SU-DHL-6 (cell line): ENCODE measurements at regions not wholly inside any gene's neighbourhood (a gene's known extent, or its start where the extent isn't known, plus 50 kb on each side); places are given as distances from the start of the nearest gene placed in this dataset.

Source experiments
- H2AFZ ChIP-seq: fragments of 200-600 bp; sonication (generic); 2 replicates; pipeline ENCODE4 v1.6.1; 2014; ENCODE audit warnings: low read depth, mild to moderate bottlenecking, moderate library complexity, mixed read lengths, antibody characterized with exemption, low read length; ENCODE audit not compliant: severe bottlenecking
- H3F3A ChIP-seq: fragments of 200-600 bp; shearing (Covaris generic); 2 replicates; pipeline ENCODE4 v1.6.0; 2016; ENCODE audit warnings: antibody characterized with exemption, mild to moderate bottlenecking; ENCODE audit not compliant: insufficient read depth
- H3K27ac ChIP-seq: fragments of 200-600 bp; sonication (generic); 2 replicates; pipeline ENCODE4 v1.5.1; 2016; ENCODE audit warnings: low read depth, mild to moderate bottlenecking, low read length, moderate library complexity, mixed read lengths
- H3K27me3 ChIP-seq: fragments of 200-600 bp; sonication (generic), shearing (Covaris generic); 2 replicates; pipeline ENCODE4 v1.6.0; 2014; ENCODE audit warnings: mild to moderate bottlenecking, low read length
- H3K36me3 ChIP-seq: fragments of 200-600 bp; sonication (generic); 2 replicates; pipeline ENCODE4 v1.6.1; 2014; ENCODE audit warnings: mild to moderate bottlenecking, low read length, mixed read lengths
- H3K4me2 ChIP-seq: fragments of 300-600, 200-600 bp; shearing (Covaris generic), sonication (generic); 2 replicates; pipeline ENCODE4 v1.6.0; 2014; ENCODE audit warnings: low read length, low read depth, mild to moderate bottlenecking; ENCODE audit not compliant: poor library complexity, severe bottlenecking
- H3K4me3 ChIP-seq: fragments of 200-600 bp; sonication (generic); 2 replicates; pipeline ENCODE4 v1.5.1; 2014; ENCODE audit warnings: antibody characterized with exemption, low read length, mild to moderate bottlenecking, mixed read lengths; ENCODE audit not compliant: insufficient read depth, poor library complexity, severe bottlenecking
- H3K79me2 ChIP-seq: fragments of 200-600 bp; sonication (generic); 2 replicates; pipeline ENCODE4 v1.6.1; 2014; ENCODE audit warnings: mild to moderate bottlenecking, low read length, moderate library complexity; ENCODE audit not compliant: insufficient read depth
- H3K9ac ChIP-seq: fragments of 200-600 bp; sonication (generic); 2 replicates; pipeline ENCODE4 v1.7.0; 2014; ENCODE audit warnings: mild to moderate bottlenecking, low read length
- H3K9me2 ChIP-seq: fragments of 200-600 bp; sonication (generic); replicated peaks from 2 replicates; pipeline ENCODE4 v1.6.1; 2014; ENCODE audit warnings: low read length; ENCODE audit not compliant: insufficient read depth
- H3K9me3 ChIP-seq: fragments of 200-600 bp; sonication (generic); 2 replicates; pipeline ENCODE4 v1.6.1; 2014; ENCODE audit warnings: low read length, mixed read lengths; ENCODE audit not compliant: insufficient read depth
- H4K20me1 ChIP-seq: fragments of 200-600 bp; sonication (generic); 2 replicates; pipeline ENCODE4 v1.6.1; 2014; ENCODE audit warnings: low read depth, mild to moderate bottlenecking, antibody characterized with exemption, low read length, moderate library complexity, mixed read lengths
- CTCF ChIP-seq: fragments of 200-600 bp; sonication (generic); IDR thresholded peaks from one replicate; pipeline ENCODE4 v1.5.1; 2017; ENCODE audit warnings: antibody characterized with exemption, mild to moderate bottlenecking, low read length, moderate library complexity; ENCODE audit not compliant: insufficient read depth, poor library complexity, severe bottlenecking
- EZH2phosphoT487 ChIP-seq: fragments of 200-600 bp; sonication (generic), shearing (Covaris generic); conservative IDR thresholded peaks from 2 replicates; pipeline ENCODE4 v1.6.1; 2018; ENCODE audit warnings: mild to moderate bottlenecking, antibody characterized with exemption, low read length, moderate library complexity, mixed read lengths

- Histone ChIP-seq H3K9me3 (no peaks in the 10 kb centered on the region), H4K20me1 (no peaks in the 10 kb centered on the region), H3K9me2 (no peaks in the 10 kb centered on the region), H3F3A (no peaks in the 10 kb centered on the region), H3K4me2 (no peak overlapping the region), H3K79me2 (no peaks in the 10 kb centered on the region), H3K27me3 (no peaks in the 10 kb centered on the region), H2AFZ (no peak overlapping the region), H3K27ac (no peak overlapping the region), H3K9ac (no peak overlapping the region), H3K4me3 (no peak overlapping the region), H3K36me3 (no peaks in the 10 kb centered on the region)
- TF ChIP-seq CTCF: no peak
- no peak for TF ChIP-seq EZH2phosphoT487
Measured at GRCh38 chr2:122421775-122422174, 666.3 kb downstream of the TSN start.

GRCh38 chr2:122422384-122422991, 667.0 kb downstream of the TSN start:
- H3K27ac ChIP-seq: no peak overlapping the region
- no peaks in the 10 kb centered on the region for H3F3A ChIP-seq
- no peaks in the 10 kb centered on the region for H3K79me2 ChIP-seq
- H3K9me3 ChIP-seq: no peaks in the 10 kb centered on the region
- no peak overlapping the region for H2AFZ ChIP-seq
- no peaks in the 10 kb centered on the region for H4K20me1 ChIP-seq
- H3K9me2 ChIP-seq: no peaks in the 10 kb centered on the region
- H3K27me3 ChIP-seq: no peaks in the 10 kb centered on the region
- H3K9ac ChIP-seq: no peak overlapping the region
- H3K36me3 ChIP-seq: no peaks in the 10 kb centered on the region
- no peak overlapping the region for H3K4me3 ChIP-seq
- TF ChIP-seq CTCF (no peak), EZH2phosphoT487 (no peak)
- no peak overlapping the region for H3K4me2 ChIP-seq

- Histone ChIP-seq H3K36me3 (no peaks in the 10 kb centered on the region), H2AFZ (no peak overlapping the region)
Measured at GRCh38 chr2:122423934-122424333, 668.5 kb downstream of the TSN start.

More at GRCh38 chr2:122423934-122424333, 668.5 kb downstream of the TSN start:
- H3K79me2 ChIP-seq: no peaks in the 10 kb centered on the region
- H3K9me3 ChIP-seq: no peaks in the 10 kb centered on the region
- no peak for TF ChIP-seq CTCF
- no peak for TF ChIP-seq EZH2phosphoT487
- H3K27me3 ChIP-seq: no peaks in the 10 kb centered on the region
- no peak overlapping the region for H3K9ac ChIP-seq
- H3K4me2 ChIP-seq: no peak overlapping the region
- H4K20me1 ChIP-seq: no peaks in the 10 kb centered on the region
- H3K4me3 ChIP-seq: no peak overlapping the region
- H3F3A ChIP-seq: no peaks in the 10 kb centered on the region
- H3K9me2 ChIP-seq: no peaks in the 10 kb centered on the region
- H3K27ac ChIP-seq: no peak overlapping the region
